OCI-LY7 (cell line): ENCODE measurements at regions not wholly inside any gene's neighbourhood (a gene's known extent, or its start where the extent isn't known, plus 50 kb on each side); places are given as distances from the start of the nearest gene placed in this dataset.

ENCODE experiments used
- BruUV-seq: library from RNA; stranded (reverse); fragments of 400-500 nt; replicated peaks from 2 replicates; lab custom pipeline; 2021; lab: Mats Ljungman, UMichigan
- CTCF ChIA-PET: fragments of 300-600 bp; sonication (Branson Sonifier 250); formaldehyde crosslinking; loops from one replicate; lab custom pipeline; 2022; ENCODE audit warnings: antibody characterized with exemption; ENCODE audit not compliant: unreplicated experiment; lab: Charles Lee
- POLR2A ChIA-PET: fragments of 300-600 bp; sonication (Branson Sonifier 250); formaldehyde crosslinking; loops from one replicate; lab custom pipeline; 2022; ENCODE audit warnings: antibody characterized with exemption; lab: Charles Lee
- DNase-seq: peaks from one replicate; pipeline ENCODE4 v3.0.0-alpha.2; 2015; ENCODE audit warnings: low spot score
- H2AFZ ChIP-seq: fragments of 200-600 bp; sonication (generic), shearing (Covaris generic); 2 replicates; pipeline ENCODE4 v1.6.1; 2014; ENCODE audit warnings: mild to moderate bottlenecking, antibody characterized with exemption, low read length, moderate library complexity
- H3K27ac ChIP-seq: fragments of 200-600 bp; sonication (generic); 2 replicates; pipeline ENCODE4 v1.5.1; 2014; ENCODE audit warnings: mixed run types, low read depth, mild to moderate bottlenecking, moderate library complexity, low read length, inconsistent platforms; ENCODE audit not compliant: poor library complexity, severe bottlenecking
- H3K36me3 ChIP-seq: fragments of 200-600 bp; sonication (generic); 2 replicates; pipeline ENCODE4 v1.6.1; 2014; ENCODE audit warnings: mild to moderate bottlenecking, antibody characterized with exemption, low read length, moderate library complexity, mixed read lengths; ENCODE audit not compliant: insufficient read depth
- H3K4me1 ChIP-seq: fragments of 200-600 bp; sonication (generic); 2 replicates; pipeline ENCODE4 v1.5.1; 2014; ENCODE audit warnings: mild to moderate bottlenecking, low read length; ENCODE audit not compliant: insufficient read depth, poor library complexity, severe bottlenecking
- H3K4me2 ChIP-seq: fragments of 200-600 bp; sonication (generic); 2 replicates; pipeline ENCODE4 v1.6.1; 2014; ENCODE audit warnings: mild to moderate bottlenecking, low read length
- H3K4me3 ChIP-seq: fragments of 200-600 bp; sonication (generic); 2 replicates; pipeline ENCODE4 v1.5.1; 2014; ENCODE audit warnings: mild to moderate bottlenecking, low read depth, low read length; ENCODE audit not compliant: poor library complexity, severe bottlenecking
- H3K79me2 ChIP-seq: fragments of 200-600 bp; sonication (generic); 2 replicates; pipeline ENCODE4 v1.6.1; 2016; ENCODE audit warnings: low read depth, mild to moderate bottlenecking, low read length, moderate library complexity, mixed read lengths; ENCODE audit not compliant: insufficient read depth
- H3K9me2 ChIP-seq: fragments of 200-600 bp; sonication (generic); 2 replicates; pipeline ENCODE4 v1.6.1; 2016; ENCODE audit warnings: mild to moderate bottlenecking, low read length, mixed read lengths; ENCODE audit not compliant: insufficient read depth
- H3K9me3 ChIP-seq: fragments of 200-600 bp; sonication (generic); 2 replicates; pipeline ENCODE4 v1.6.1; 2014; ENCODE audit warnings: mild to moderate bottlenecking, mixed run types, low read length, mixed read lengths
- H4K20me1 ChIP-seq: fragments of 200-600 bp; sonication (generic); 2 replicates; pipeline ENCODE4 v1.6.1; 2014; ENCODE audit warnings: mild to moderate bottlenecking, antibody characterized with exemption, low read length, moderate library complexity, mixed read lengths; ENCODE audit not compliant: insufficient read depth
- EZH2phosphoT487 ChIP-seq: fragments of 200-600 bp; sonication (generic); IDR thresholded peaks from 2 replicates; pipeline ENCODE4 v1.6.1; 2018; ENCODE audit warnings: low read depth, borderline replicate concordance, mild to moderate bottlenecking, mixed run types, antibody characterized with exemption, low read length, moderate library complexity, mixed read lengths
- intact Hi-C: fragments of 100-400 bp; cut with micrococcal nuclease; formaldehyde crosslinking; loops from one replicate; pipeline ENCODE4 v1.10.0; 2022; ENCODE audit not compliant: unreplicated experiment
- TF ChIP-seq, protein P1 (sequence below): fragments of 200-600 bp; sonication (generic); conservative IDR thresholded peaks from 2 replicates; pipeline ENCODE4 v1.5.1; 2014; ENCODE audit warnings: mild to moderate bottlenecking, antibody characterized with exemption, low read length, moderate library complexity, mixed read lengths

DNA sequence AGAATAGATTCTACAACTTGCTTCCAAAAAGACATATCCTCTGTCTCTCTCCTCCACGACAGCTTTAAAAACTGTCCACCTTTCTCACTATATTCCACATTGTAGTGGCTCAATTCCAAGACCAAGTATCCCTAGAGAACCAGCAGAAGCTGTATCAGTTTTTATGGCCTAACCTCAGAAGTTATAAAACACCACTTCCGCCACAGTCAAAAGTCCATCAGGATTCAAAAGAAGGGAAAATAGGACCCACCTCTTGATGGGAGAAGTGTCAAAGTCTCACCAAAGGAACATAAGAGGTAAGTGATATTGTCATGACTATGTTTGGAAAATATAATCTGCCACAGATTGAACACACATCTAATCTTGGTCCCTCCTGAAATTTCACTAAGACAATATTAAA, 299.2 kb upstream of the RGMB start:
- BruUV-seq, result no TSS peak
- Histone ChIP-seq H3K79me2 (no peaks in the 10 kb centered on the region), H3K4me1 (no peaks in the 10 kb centered on the region), H3K36me3 (no peaks in the 10 kb centered on the region), H3K27ac (no peak overlapping the region), H3K4me2 (no peak overlapping the region), H3K9me2 (no peaks in the 10 kb centered on the region), H2AFZ (no peak overlapping the region), H3K9me3 (no peaks in the 10 kb centered on the region), H3K4me3 (no peak overlapping the region), H4K20me1 (no peaks in the 10 kb centered on the region)
- DNase-seq, result no peak
- TF ChIP-seq, protein P1, sequence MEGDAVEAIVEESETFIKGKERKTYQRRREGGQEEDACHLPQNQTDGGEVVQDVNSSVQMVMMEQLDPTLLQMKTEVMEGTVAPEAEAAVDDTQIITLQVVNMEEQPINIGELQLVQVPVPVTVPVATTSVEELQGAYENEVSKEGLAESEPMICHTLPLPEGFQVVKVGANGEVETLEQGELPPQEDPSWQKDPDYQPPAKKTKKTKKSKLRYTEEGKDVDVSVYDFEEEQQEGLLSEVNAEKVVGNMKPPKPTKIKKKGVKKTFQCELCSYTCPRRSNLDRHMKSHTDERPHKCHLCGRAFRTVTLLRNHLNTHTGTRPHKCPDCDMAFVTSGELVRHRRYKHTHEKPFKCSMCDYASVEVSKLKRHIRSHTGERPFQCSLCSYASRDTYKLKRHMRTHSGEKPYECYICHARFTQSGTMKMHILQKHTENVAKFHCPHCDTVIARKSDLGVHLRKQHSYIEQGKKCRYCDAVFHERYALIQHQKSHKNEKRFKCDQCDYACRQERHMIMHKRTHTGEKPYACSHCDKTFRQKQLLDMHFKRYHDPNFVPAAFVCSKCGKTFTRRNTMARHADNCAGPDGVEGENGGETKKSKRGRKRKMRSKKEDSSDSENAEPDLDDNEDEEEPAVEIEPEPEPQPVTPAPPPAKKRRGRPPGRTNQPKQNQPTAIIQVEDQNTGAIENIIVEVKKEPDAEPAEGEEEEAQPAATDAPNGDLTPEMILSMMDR, result no peak
- no peak for TF ChIP-seq EZH2phosphoT487
- ChIA-PET CTCF (no interaction called here), POLR2A (interaction anchor here (0.6 to 1.6 kb wide), 3 partner anchors 15 to 45 kb away, joined by 4 to 5 read pairs (median 4); no protein-coding TSS in a partner anchor)
- intact Hi-C loops, result no loop called here

DNA sequence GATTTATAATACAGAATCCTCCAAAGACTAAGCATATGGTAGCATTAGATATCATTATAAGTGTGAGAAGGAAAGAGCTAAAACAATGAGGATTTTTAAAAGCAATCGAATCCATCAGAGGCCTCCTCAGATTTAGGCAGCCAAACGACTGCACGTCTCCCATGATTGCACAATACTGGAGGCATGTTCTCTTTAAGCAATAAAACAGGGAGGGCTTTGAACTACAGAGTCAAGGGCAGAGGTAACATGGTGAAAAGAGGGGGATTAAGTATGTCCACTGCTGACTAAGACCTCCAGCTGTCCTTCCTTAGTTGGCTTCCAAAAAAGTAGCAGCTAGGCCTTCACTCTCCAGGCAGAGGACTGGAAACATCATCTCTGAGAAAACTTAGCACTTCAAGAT, 298.7 kb upstream of the RGMB start:
- no peaks in the 10 kb centered on the region for H3K36me3 ChIP-seq
- CTCF ChIA-PET, result no interaction called here
- H2AFZ ChIP-seq, result no peak overlapping the region
- no peaks in the 10 kb centered on the region for H3K4me1 ChIP-seq
- DNase-seq, result no peak
- H4K20me1 ChIP-seq, result no peaks in the 10 kb centered on the region
- POLR2A ChIA-PET, result interaction anchor here (0.6 to 1.6 kb wide), 2 partner anchors 16 kb away, joined by 3 to 4 read pairs; no protein-coding TSS in a partner anchor
- H3K9me3 ChIP-seq, result no peaks in the 10 kb centered on the region
- no peak overlapping the region for H3K27ac ChIP-seq
- no peak overlapping the region for H3K4me2 ChIP-seq
- no TSS peak for BruUV-seq
- no peak overlapping the region for H3K4me3 ChIP-seq
- H3K9me2 ChIP-seq, result no peaks in the 10 kb centered on the region
- H3K79me2 ChIP-seq, result no peaks in the 10 kb centered on the region
- no peak for TF ChIP-seq EZH2phosphoT487
- TF ChIP-seq, protein P1, result no peak
- intact Hi-C loops, result no loop called here

DNA sequence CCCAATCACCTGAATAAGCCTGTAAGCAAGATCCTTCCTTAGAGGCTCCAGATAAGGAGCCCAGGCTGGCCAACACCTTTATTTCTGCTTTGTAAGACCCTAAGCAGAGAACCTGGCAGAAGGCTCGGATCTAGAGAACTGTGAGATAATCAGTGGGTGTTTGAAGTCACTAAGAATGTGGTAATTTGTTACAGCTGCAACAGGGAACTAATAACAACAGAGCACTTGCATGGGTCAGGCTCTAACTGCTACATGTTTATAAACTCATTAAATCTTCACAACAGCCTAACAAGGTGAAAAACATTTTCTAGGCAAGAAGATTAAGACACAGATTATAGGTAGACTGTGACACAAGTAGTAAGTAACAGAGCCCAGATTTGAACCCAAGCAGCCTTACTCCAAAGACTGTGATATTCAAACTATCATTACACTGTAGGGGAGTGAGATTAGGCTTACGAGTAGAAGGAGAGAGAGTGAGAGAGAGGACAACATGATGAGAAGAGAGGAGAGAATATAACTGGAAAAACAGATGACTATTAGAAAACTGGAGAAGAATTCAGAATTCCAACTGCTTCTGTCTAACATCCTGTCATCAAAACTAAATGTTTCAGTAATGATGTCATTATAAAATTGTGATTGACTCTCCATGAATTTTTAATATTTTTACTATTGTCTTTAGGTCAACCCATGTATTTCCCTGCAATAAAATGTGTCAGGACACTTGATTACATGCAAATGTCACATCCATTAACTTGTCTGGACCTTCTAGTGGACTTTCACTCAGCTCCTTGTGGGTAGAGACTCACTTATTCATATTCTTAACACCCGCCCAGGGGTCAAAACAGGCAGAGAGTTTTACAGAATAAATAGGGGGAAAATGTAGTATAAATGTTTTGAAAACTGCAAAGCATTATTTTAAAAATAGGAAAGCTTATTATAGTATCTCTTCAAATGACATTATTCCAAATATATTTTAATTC, 290.9 kb upstream of the RGMB start:
- Histone ChIP-seq H3K4me3 (no peak overlapping the region), H2AFZ (no peak overlapping the region), H3K27ac (no peak overlapping the region), H4K20me1 (no peaks in the 10 kb centered on the region), H3K79me2 (no peaks in the 10 kb centered on the region), H3K4me2 (no peak overlapping the region), H3K9me2 (no peaks in the 10 kb centered on the region), H3K4me1 (no peaks in the 10 kb centered on the region), H3K9me3 (no peaks in the 10 kb centered on the region), H3K36me3 (no peaks in the 10 kb centered on the region)
- intact Hi-C loops, result no loop called here
- ChIA-PET CTCF (no interaction called here), POLR2A (no interaction called here)
- BruUV-seq, result no TSS peak
- TF ChIP-seq, protein P1, result no peak
- no peak for TF ChIP-seq EZH2phosphoT487
- no peak for DNase-seq
